Coronary artery (tissue), 2 donors: ENCODE measurements at regions not wholly inside any gene's neighbourhood (a gene's known extent, or its start where the extent isn't known, plus 50 kb on each side); places are given as distances from the start of the nearest gene placed in this dataset.

Source experiments
- DNase-seq: peaks from one replicate; pipeline ENCODE4 v3.0.0-alpha.2; 2017; ENCODE audit warnings: low spot score
- H3K27ac ChIP-seq, 2 donors: fragments of 200-600 bp; sonication (generic); one replicate each; pipeline ENCODE4 v1.5.1; 2016 to 2019
- H3K4me3 ChIP-seq: fragments of 200-600 bp; sonication (generic); 2 replicates; pipeline ENCODE4 v1.5.1; 2016; ENCODE audit warnings: mild to moderate bottlenecking, moderate library complexity
- TF ChIP-seq, protein P1 (sequence below): fragments of 200-600 bp; sonication (generic); IDR thresholded peaks from one replicate; pipeline ENCODE4 v1.5.1; 2019; ENCODE audit warnings: antibody characterized with exemption

DNA sequence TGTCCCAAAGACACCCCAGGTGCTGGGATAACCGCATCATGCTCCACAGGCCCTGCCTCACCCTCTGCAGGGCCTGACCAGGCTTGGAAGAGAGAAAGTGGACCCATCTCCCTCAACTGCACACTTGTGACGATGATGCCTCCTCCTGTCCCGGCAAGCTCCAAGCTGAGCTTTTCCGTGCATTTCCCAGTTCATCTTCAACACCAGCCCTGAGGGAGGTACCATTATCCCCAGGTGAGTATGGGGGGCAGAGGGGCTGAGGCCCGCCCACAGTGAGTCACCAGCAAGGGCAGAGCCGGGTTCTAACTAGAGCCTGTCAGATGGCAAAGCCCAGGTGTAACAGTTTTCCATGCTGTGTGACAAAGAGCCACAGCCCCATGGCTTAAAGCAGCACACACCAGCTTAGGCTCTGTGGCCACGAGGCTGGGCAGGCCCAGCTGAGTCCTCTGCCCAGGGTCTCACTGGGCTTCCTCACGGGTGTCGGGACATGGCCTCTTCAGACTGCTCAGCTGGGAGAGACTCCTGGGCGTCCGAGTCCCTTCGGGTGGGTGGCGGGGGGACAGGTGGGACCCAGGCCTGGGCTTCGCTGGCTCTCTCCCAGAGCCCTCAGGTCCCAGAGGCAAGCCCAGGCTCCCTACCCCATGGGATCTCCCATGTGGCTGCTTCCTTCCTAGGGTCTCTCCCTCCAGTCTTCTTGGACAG, 108.4 kb upstream of the OTOS start:
- Histone ChIP-seq H3K27ac (peak overlapping the region in 1 of 2 donors; percentile 93), H3K4me3 (no peak overlapping the region)
- TF ChIP-seq, protein P1, sequence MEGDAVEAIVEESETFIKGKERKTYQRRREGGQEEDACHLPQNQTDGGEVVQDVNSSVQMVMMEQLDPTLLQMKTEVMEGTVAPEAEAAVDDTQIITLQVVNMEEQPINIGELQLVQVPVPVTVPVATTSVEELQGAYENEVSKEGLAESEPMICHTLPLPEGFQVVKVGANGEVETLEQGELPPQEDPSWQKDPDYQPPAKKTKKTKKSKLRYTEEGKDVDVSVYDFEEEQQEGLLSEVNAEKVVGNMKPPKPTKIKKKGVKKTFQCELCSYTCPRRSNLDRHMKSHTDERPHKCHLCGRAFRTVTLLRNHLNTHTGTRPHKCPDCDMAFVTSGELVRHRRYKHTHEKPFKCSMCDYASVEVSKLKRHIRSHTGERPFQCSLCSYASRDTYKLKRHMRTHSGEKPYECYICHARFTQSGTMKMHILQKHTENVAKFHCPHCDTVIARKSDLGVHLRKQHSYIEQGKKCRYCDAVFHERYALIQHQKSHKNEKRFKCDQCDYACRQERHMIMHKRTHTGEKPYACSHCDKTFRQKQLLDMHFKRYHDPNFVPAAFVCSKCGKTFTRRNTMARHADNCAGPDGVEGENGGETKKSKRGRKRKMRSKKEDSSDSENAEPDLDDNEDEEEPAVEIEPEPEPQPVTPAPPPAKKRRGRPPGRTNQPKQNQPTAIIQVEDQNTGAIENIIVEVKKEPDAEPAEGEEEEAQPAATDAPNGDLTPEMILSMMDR, result no peak
- peak; percentile 69 for DNase-seq

DNA sequence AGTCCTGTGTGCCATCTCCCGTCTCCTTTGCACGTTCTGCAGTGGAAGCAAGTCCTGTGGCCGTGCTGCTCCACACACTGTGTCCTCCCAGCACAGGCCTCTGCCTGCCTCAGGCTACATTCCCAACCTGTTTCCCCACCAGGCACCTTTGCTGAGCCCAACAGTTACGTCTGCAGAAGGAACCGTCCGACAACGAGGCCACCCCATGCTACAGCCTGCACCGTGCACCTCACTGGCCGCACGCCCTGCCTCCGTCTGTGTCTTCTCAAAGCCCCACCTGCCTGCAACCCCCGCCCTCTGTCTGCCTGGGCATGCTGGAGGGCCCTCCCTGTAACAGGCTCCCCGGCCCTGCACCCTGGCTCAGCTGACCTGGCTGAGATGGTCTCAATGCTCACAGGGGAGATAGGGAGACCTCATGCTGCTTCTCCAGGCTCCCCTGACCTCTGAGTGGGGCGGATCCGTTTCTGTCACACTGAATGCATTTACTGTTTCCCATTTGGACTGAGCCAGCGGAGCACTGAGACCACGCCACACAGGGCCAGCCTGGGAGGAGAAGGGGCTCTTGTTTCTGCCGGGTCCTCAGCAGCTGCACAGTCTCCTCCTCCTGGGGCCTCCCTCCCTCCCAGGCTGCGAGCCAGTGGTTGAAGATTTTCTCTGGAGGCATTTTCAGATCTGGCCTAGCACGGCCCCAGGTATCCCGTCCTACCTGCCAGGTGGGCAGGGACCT, 109.1 kb upstream of the OTOS start:
- Histone ChIP-seq H3K4me3 (no peak overlapping the region), H3K27ac (peak overlapping the region; percentile 84 to 93)
- TF ChIP-seq, protein P1, result no peak
- peak; percentile 69 for DNase-seq

DNA sequence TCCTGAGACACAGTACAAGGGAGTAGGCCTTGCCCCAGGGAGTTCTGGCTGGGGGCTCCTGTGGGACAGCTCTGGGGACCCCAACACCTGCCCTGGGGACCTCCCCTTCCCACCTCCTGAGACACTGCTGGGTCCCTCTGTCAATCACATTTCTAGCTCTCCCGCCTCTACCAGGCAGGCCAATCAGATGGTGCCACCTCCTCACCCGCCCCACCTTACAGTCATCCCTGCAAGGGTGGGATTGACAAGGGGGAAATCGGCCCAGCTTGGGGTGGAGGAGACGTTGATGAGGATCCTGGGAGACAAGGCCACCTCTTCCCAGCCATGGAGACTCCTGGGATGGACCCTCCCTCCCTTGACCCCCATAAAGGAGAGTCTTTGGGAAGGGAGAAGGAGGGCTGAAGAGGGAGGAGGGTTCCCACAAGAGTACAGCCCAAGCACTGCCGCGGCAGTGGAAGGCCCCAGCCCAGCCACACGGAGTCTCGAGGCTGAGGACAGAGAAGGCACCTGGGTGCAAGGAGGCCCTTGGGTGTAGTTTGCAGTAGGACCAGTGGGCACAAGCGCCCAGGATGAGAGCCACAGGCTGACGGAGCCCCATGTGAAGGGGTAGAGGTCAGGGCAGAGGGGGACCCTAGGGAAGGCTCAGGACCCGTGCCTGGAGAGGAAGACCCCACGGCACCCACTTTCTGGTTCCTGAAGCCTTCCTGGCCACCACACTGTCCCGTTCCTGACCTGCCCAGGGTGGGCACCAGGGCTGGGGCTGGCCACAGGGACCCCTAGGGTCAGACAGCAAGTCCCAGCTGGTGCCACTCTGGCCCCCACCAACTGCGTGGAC, 109.9 kb upstream of the OTOS start:
- Histone ChIP-seq H3K4me3 (peak overlapping the region; percentile 48), H3K27ac (peak overlapping the region; percentile 84 to 93)
- DNase-seq, result peak; percentile 75

DNA sequence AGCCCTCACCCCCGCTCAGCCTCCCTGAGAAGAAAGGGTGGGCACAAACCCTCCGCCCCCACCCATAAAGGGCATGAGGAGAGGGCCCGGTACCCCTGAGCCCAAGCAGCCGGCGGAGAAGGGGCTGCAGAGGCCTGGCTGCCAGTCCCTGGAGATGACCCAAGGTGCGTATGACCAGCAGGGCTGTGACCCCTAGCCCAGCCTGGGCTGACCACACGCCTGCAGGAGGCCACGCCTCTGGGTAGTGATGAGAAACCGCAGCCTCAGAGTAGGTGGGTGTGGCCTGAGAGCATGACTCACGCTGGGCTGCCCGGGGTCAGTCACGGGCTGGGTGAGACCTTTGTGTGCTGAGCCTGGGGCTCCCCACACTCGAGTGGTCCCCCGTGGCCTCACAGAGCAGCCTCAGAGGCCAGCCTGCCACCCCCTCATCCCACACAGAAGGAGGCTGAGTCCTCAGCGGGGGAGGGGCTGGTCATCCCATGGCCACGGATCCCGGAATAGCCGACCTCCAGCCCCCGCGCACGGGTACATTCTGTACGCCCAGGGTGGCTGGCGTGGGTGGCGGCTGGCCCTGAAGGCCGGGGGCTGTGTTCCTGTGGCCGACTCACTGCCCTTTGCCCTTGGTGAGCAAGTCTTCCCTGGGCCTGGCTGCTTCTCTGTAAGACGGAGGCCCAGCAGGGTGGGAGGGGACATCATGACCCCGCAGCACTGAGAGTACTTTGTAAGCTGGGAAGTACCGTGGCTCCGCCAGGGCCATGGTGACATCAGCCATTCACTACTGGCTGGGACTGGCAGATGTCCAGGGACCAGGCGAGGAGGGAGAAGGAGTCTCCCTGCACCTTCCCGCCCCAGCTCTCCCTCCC, 110.8 kb upstream of the OTOS start:
- Histone ChIP-seq H3K27ac (peak overlapping the region; percentile 84 to 93), H3K4me3 (peak overlapping the region; percentile 48)
- peak; percentile 99 for DNase-seq
- TF ChIP-seq, protein P1, result no peak

More for the DNA sequence above, 109.9 kb upstream of the OTOS start:
- TF ChIP-seq, protein P1, result no peak

DNA sequence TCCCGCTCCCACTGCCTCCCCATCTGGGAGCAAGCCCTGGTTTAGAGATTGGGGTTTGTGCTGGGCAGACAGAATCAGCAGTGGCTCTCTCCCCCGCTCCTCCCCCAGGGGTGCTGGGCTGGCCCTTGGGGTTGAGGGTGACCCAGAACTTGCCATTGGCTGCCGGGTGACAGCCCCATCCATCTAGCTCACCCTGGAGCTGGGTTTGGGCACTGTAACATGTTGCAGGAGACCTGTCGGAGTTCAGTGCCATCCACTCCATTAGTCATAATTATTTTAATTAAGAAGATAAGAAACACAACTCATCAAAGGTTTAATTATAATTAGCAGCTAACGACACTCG, 111.4 kb upstream of the OTOS start:
- no peak for DNase-seq
- peak overlapping the region; percentile 84 to 93 for H3K27ac ChIP-seq
- TF ChIP-seq, protein P1, result no peak
- peak overlapping the region; percentile 48 for H3K4me3 ChIP-seq

DNA sequence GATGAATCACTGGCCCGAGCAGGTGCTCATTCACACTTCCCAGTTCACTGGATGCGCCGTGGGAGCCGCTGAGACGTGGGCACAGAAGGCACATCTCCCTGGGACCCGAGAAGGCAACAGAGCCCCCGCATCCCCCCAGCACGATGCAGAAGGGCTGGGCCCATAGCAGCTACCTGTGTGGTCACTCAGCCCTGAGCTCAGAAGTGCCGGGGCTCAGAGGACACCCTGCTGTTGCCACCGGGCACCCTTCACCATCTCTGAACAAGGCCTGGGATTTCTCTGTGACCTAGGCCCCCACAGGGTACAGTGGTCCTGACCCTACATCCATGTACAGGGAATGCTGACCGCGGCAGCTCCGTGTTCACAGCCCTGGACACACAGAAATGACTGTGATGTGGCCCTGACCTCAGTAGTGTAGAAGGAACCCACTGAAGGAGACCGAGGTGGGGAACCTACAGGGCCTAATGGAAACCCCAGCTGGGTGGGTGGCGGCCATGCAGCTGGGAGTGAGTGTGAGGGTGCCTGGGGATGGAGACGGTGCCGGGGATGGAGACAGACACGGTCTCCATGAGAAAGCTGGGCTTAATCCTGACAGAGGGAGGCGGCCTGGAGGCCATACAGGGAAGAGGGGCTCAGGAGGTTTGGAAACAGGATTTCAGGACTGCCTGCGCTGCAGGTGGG, 111.9 kb upstream of the OTOS start:
- H3K27ac ChIP-seq, result peak overlapping the region; percentile 84 to 93
- H3K4me3 ChIP-seq, result no peak overlapping the region
- DNase-seq, result peak; percentile 73
- TF ChIP-seq, protein P1, result no peak
